WI38 (cell line): ENCODE measurements at regions not wholly inside any gene's neighbourhood (a gene's known extent, or its start where the extent isn't known, plus 50 kb on each side); places are given as distances from the start of the nearest gene placed in this dataset.

Experiments used
- H3K4me3 ChIP-seq: 2 replicates; pipeline ENCODE4 v1.5.1; 2011; ENCODE audit warnings: low read depth, mild to moderate bottlenecking, control low read depth, low read length
- TF ChIP-seq, protein P1 (sequence below): IDR thresholded peaks from 2 replicates; pipeline ENCODE4 v1.5.1; 2012; ENCODE audit warnings: low read depth, mild to moderate bottlenecking, control low read depth, low read length

DNA sequence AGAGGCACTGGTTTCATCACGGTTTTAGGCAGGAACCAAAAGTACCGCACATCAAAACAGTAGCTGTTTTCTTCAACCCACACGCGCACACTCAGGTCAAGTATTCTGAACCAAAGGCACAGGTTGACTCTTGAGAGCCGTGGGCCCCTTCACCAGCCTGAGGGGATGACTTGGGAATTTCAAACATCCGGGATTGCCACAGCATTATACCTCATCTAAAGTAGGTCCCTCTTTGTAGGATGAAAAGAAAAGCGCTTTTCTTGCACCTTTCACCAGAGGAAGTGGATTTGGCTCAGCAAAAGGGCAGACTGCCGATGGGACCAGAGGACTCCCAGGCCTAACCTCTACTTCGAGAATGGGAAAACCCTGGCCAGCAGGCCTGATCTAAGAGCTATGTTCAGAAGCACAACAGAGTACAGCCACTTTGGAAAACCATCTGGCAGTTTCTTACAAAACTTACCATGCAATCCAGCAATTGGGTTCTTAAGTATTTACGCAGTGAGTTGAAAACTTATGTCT is 88.2 kb upstream of the PROK2 start:
- no peak overlapping the region for H3K4me3 ChIP-seq
- TF ChIP-seq, protein P1, sequence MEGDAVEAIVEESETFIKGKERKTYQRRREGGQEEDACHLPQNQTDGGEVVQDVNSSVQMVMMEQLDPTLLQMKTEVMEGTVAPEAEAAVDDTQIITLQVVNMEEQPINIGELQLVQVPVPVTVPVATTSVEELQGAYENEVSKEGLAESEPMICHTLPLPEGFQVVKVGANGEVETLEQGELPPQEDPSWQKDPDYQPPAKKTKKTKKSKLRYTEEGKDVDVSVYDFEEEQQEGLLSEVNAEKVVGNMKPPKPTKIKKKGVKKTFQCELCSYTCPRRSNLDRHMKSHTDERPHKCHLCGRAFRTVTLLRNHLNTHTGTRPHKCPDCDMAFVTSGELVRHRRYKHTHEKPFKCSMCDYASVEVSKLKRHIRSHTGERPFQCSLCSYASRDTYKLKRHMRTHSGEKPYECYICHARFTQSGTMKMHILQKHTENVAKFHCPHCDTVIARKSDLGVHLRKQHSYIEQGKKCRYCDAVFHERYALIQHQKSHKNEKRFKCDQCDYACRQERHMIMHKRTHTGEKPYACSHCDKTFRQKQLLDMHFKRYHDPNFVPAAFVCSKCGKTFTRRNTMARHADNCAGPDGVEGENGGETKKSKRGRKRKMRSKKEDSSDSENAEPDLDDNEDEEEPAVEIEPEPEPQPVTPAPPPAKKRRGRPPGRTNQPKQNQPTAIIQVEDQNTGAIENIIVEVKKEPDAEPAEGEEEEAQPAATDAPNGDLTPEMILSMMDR = no peak

DNA sequence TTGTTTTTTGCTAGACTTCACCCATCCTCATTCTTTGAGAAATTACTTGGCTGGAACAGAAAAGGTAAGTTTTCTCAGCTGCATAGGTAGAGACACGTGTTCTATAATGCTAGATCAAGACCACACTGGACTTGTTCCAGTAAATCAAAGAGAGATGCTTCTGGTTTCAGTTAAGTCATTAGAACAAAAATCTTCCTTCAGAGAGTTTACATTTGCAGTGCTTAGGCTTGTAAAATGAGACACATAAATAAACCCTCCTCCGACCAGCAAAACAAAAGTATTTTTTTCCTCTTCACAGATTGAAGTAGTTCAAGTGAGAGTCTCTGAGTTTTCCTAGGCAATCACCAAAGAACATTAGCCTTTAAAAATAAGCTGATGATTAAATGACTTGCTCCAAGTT is 87.3 kb upstream of the PROK2 start:
- TF ChIP-seq, protein P1 = no peak
- H3K4me3 ChIP-seq = no peak overlapping the region

DNA sequence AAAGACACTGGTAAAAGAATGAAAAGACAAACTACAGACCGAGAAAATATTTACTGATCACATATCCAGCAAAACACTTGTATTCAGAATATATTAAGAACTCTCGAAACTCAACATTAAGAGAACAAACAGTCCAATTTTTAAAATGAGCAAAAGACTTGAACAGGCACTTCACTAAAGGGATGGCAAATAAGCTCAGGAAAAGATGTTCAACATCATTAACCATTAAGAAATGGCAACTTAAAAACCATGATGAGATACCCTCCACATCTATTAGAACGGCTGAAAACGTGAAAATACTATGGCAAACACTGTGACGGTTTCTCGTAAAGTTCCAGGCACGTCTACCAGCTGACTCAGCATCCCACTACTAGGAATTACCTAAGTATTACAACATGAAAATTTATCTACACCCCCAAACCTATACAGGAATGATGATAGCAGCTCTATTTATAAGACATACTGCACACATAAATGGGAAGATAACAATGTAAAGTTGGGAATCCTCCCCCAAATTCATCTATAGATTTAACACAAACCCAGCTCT is 86.1 kb upstream of the PROK2 start:
- TF ChIP-seq, protein P1 = no peak
- H3K4me3 ChIP-seq = no peak overlapping the region

DNA sequence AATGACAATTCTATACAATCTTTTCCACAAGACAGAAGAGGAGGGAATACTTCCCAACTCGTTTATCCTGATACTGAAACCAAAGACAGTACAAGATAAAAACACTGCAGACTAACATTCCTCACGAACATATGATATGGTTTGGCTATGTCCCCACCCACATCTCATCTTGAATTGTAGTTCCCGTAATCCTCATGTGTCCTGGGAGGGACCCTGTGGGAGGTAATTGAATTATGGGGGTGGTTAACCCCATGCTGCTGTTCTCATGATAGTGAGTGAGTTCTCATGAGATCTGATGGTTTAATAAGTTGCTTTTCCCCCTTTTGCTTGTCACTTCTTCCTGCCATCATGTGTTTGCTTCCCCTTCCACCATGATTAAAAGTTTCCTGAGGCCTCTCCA is 83.9 kb upstream of the PROK2 start:
- no peak overlapping the region for H3K4me3 ChIP-seq
- TF ChIP-seq, protein P1 = no peak

DNA sequence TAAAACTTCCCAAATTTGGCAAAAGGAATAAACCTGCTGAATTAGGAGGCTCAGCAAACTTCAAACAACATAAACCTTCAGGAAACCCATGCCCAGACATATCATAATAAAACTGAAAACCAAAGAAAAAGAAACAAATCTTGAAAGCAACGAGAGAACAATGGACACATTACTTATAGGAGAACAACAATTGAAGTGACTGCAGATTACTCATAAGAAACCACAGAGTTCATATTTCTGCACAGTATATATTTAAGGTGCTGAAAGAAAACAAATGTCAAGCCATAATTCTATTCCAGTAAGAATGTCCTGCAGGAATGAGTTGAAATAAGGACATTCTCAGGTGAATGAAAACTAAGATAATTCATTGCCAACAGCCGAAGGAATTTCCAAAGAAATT is 80.8 kb upstream of the PROK2 start:
- TF ChIP-seq, protein P1 = no peak
- H3K4me3 ChIP-seq = no peak overlapping the region

DNA sequence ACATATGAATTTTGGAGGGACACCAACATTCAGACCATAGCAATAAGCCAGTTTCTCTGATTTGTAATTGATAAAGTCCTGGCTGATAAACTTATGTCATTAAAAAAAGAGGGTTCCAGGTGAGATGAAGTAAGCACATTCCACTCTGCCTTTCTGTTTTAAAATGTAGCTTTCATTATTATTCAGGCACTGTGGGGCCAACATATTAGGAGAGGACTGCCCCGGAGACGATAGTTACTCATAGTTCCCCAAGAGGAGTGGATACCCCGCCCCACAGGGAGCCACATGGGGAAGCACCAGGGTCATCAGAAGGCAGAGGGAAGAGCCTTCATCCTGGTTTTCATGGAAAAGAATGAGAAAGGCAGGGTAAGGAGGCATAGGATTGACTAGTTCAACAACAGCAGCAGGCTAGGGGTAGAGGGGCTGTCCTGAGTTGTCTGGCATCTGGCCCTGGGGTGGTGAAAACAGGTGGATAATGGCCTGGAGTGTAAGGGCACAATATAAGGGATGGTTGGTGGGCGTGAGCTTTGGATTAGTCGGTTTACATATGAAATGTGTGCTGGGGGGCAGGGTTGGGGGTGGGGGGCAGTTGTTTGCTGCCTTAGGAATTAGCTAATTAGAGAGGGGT is 78.7 kb upstream of the PROK2 start:
- no peak overlapping the region for H3K4me3 ChIP-seq
- TF ChIP-seq, protein P1 = no peak

DNA sequence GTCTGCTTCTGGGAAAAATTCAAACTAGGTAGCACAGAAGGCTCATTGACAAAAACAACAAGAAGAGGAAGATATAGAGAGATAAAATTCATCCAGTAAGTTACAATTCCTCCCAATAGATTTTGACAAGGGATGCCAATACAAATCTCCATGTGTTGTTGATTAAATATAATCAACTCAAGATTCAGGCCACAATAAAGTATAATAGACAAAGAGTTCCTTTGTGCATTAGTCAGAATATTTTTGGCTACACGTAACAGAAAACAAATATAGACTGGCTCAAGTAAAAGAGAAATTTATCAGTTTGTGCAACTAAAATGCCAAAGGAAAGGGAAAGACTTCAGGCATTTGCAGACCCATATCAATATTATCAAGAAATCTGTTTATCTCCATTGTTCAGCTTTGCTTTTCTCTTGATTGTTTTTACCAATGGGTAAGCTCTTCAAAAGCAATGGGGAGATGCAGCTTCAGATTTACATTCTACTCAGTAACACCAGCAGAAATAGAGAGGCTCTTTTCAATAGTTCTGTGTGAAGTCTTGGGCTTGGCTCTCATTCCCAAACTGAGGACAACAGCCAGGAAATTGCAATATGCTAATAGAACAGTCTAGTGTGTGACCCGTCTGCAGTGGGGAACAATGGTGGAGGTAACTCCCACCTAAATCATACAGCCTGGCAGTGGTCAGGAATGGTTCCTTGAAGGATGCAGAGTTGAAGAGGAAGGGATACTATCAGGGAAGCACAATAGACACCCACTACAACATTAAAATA is 77.6 kb upstream of the PROK2 start:
- TF ChIP-seq, protein P1 = no peak
- H3K4me3 ChIP-seq = no peak overlapping the region
